GM12872 (cell line): ENCODE measurements at regions not wholly inside any gene's neighbourhood (a gene's known extent, or its start where the extent isn't known, plus 50 kb on each side); places are given as distances from the start of the nearest gene placed in this dataset.

Experiments used
- TF ChIP-seq, protein P1 (sequence below): IDR thresholded peaks from 3 replicates; pipeline ENCODE4 v1.5.1; 2011; ENCODE audit warnings: low read depth, mild to moderate bottlenecking, low read length, moderate library complexity; ENCODE audit not compliant: insufficient read depth

GRCh38 chr17:68812876-68813584, 142.2 kb downstream of the ABCA8 start:
- TF ChIP-seq, protein P1, sequence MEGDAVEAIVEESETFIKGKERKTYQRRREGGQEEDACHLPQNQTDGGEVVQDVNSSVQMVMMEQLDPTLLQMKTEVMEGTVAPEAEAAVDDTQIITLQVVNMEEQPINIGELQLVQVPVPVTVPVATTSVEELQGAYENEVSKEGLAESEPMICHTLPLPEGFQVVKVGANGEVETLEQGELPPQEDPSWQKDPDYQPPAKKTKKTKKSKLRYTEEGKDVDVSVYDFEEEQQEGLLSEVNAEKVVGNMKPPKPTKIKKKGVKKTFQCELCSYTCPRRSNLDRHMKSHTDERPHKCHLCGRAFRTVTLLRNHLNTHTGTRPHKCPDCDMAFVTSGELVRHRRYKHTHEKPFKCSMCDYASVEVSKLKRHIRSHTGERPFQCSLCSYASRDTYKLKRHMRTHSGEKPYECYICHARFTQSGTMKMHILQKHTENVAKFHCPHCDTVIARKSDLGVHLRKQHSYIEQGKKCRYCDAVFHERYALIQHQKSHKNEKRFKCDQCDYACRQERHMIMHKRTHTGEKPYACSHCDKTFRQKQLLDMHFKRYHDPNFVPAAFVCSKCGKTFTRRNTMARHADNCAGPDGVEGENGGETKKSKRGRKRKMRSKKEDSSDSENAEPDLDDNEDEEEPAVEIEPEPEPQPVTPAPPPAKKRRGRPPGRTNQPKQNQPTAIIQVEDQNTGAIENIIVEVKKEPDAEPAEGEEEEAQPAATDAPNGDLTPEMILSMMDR, result no peak

DNA sequence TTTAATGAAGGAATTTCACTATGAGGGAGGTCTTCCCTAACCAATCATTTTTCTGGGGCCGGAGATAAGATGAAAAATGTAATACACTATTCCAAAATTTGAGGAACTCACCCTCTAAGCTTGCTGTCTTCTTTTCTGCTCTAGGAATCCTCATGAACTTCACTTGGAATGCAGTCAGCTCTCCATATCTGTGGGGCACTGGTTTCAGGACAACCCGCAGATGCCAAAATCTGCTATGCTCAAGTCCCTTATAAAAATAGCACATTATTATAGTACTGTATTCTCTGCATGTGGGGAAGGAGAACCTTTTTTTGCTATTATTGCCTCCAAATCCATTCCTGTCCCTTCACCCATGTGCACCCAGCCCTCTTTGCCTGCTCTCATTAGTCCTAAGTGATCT, 146.0 kb downstream of the ABCA8 start:
- TF ChIP-seq, protein P1, result no peak

DNA sequence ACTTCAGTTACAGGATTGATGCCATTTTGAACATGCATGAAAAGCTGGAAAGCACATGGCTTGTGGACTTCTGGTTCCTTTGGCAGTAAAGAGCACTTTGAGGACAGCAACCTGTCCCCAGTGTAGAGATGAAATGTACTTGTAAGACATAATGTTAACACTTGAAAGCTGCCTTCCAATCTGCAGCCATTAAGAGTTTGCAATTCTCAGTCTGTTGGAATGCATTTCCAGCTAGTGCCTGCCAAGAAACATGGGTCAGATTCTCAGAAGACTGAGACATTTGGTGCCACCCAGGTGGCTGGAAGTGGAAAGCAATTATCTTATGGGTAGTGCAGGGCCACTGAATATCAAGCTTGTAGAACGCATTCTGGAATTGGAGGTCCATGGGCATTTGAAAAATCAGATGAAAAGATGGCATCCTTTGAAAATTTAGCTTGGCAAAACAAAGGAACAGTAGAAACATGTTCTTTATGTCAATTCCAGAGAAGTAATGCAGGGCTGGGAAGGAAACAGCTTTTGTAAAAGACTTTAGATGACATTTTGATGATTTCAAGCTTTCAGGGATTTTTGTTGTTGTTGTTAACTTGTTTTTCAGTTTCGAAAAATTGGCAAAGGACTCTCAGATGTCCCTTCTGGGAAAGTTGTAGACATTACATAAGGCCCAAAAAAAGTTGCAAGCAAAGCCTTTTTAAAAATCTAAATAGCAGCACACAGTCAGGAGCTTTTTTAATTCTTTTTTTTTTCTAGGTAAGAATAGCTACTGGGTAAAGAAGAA, 147.0 kb downstream of the ABCA8 start:
- TF ChIP-seq, protein P1, result no peak

- TF ChIP-seq, protein P1, result no peak
Measured at GRCh38 chr17:68805609-68806008, 149.6 kb downstream of the ABCA8 start.

DNA sequence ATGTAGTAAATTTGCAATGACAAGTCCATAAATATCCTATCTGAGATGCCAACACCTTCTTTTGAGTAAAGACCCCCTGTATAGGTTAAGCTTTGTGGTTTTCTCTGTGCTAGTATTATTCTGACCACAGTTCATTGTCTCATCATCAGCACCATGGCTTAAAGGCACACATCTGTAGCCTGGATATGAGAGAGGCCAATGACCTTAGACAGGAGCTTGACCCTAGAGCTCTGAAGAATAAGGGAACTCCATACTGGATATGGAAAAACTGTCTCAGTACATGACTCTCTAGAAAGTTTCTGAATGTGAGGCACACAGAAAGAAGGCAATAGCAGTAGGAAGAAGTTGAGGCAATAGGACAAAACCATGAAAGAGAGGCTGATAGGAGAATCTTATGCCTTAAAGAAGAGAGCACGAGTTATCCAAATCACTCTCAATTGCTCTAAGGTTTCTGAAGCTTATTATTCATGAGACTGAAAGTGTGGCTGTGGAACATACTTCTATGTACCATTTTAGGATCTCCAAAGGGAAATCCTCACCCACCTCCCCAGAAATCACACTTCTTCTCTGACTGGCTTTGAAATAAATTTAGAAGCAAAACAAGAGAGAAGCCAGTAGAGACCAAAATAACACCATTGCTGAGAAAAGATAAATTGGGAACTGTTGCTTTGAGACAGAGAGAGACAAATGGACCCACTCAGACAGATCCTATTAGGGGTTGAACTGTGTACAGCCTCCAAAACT, 150.2 kb downstream of the ABCA8 start:
- TF ChIP-seq, protein P1, result no peak

- TF ChIP-seq, protein P1, result no peak
Measured at GRCh38 chr17:68803164-68803929, 151.8 kb downstream of the ABCA8 start.
